HCT116 (cell line): ENCODE measurements at regions not wholly inside any gene's neighbourhood (a gene's known extent, or its start where the extent isn't known, plus 50 kb on each side); places are given as distances from the start of the nearest gene placed in this dataset.

Experiments
- ATF3 ChIP-seq: IDR thresholded peaks from 2 replicates; pipeline ENCODE4 v1.6.1; 2012
- CTCF ChIP-seq, 3 experiments: fragments of 200-600 bp in 1 of 3; sonication (generic) in 1 of 3; IDR thresholded peaks in 2 of 3; conservative IDR thresholded peaks in 1 of 3; 2 replicates each; pipeline ENCODE4 v1.5.1; 2012 to 2017; ENCODE audit warnings: low read depth in 2 of 3, low read length in 2 of 3, antibody characterized with exemption in 1 of 3, borderline replicate concordance in 1 of 3, control low read depth in 1 of 3, mild to moderate bottlenecking in 1 of 3, mixed read lengths in 1 of 3, mixed run types in 1 of 3, moderate library complexity in 1 of 3; ENCODE audit not compliant: insufficient read depth in 1 of 3
- JUND ChIP-seq: IDR thresholded peaks from 2 replicates; pipeline ENCODE4 v1.6.1; 2012
- POLR2A ChIP-seq: IDR thresholded peaks from 2 replicates; pipeline ENCODE4 v1.7.0; 2011; ENCODE audit warnings: borderline replicate concordance; ENCODE audit not compliant: insufficient read depth, insufficient read length; ENCODE audit errors: extremely low read depth
- POLR2AphosphoS5 ChIP-seq: IDR thresholded peaks from 2 replicates; pipeline ENCODE4 v1.6.1; 2011; ENCODE audit warnings: mild to moderate bottlenecking, low read depth, low read length, moderate library complexity
- SP1 ChIP-seq: IDR thresholded peaks from 2 replicates; pipeline ENCODE4 v1.6.1; 2012; ENCODE audit warnings: low read depth
- TCF7L2 ChIP-seq: IDR thresholded peaks from 2 replicates; pipeline ENCODE4 v1.7.0; 2011; ENCODE audit warnings: borderline replicate concordance, inconsistent platforms; ENCODE audit not compliant: insufficient read depth, insufficient read length; ENCODE audit errors: extremely low read depth
- ZBTB33 ChIP-seq: IDR thresholded peaks from 2 replicates; pipeline ENCODE4 v1.6.1; 2011; ENCODE audit warnings: mild to moderate bottlenecking, low read length, moderate library complexity; ENCODE audit not compliant: insufficient replicate concordance; ENCODE audit errors: extremely low read depth
- ZNF274 ChIP-seq: fragments of 200-500 bp; sonication (Bioruptor generic); IDR thresholded peaks from 2 replicates; pipeline ENCODE4 v1.6.1; 2014; ENCODE audit warnings: mild to moderate bottlenecking, low read depth, low read length, inconsistent platforms

GRCh38 chrX:121238093-121238492 is 190.7 kb downstream of the GLUD2 start:
- TF ChIP-seq ZNF274 (no peak), CTCF (IDR thresholded peaks at IDR 0.05 in 2 of 3, conservative IDR thresholded peaks at IDR 0.05 in 1 of 3; ENCODE audit: borderline replicate concordance in 1 of 3, insufficient read depth in 1 of 3, low read depth in 2 of 3, low read length in 2 of 3) (no peak), POLR2AphosphoS5 (no peak), SP1 (no peak), POLR2A (no peak), JUND (no peak), ZBTB33 (no peak), TCF7L2 (no peak), ATF3 (no peak)
